ENCODE measurements at regions not wholly inside any gene's neighbourhood (a gene's known extent, or its start where the extent isn't known, plus 50 kb on each side); places are given as distances from the start of the nearest gene placed in this dataset.

- H3K4me2 ChIP-seq (replicated peaks; ENCODE audit: extremely low read depth, low read length, poor library complexity, severe bottlenecking) = no peak overlapping the region
- no peaks in the 10 kb centered on the region for H3K36me3 ChIP-seq (replicated peaks in 1 of 2; ENCODE audit: control insufficient read depth in 1 of 2, insufficient read depth in 2 of 2, low read length in 2 of 2)
- no peak overlapping the region for H3K27ac Mint-ChIP-seq
- H3K27me3 Mint-ChIP-seq (ENCODE audit: low read depth in 3 of 3) = no peaks in the 10 kb centered on the region
- intact Hi-C loops (cut with micrococcal nuclease) = no loop called here
- H3K27ac ChIP-seq (ENCODE audit: low read depth in 1 of 2, low read length in 2 of 2) = no peak overlapping the region
- H3K79me2 ChIP-seq (ENCODE audit: insufficient read depth, low read length) = no peaks in the 10 kb centered on the region
- H3K9ac ChIP-seq (ENCODE audit: insufficient read depth, low read length, poor library complexity, severe bottlenecking) = no peak overlapping the region
- no peak overlapping the region for H3K4me3 ChIP-seq (replicated peaks in 1 of 3; ENCODE audit: low read depth in 2 of 3, low read length in 3 of 3)
- H3K4me1 ChIP-seq (ENCODE audit: control insufficient read depth in 1 of 2, insufficient read depth in 2 of 2, low read length in 2 of 2) = no peaks in the 10 kb centered on the region
- H3K9me3 ChIP-seq (replicated peaks in 1 of 2; ENCODE audit: control insufficient read depth in 1 of 2, insufficient read depth in 1 of 2, low read length in 2 of 2) = peaks cover 11 to 17% of the 10 kb centered on the region in 2 donors
- H3K36me3 Mint-ChIP-seq = no peaks in the 10 kb centered on the region
- H2AFZ ChIP-seq (ENCODE audit: insufficient read depth, low read depth, low read length, poor library complexity, severe bottlenecking) = no peak overlapping the region
- no peaks in the 10 kb centered on the region for H4K20me1 ChIP-seq (ENCODE audit: insufficient read depth, low read length)
- H3K9me3 Mint-ChIP-seq = peaks cover 3 to 15% (median 9%) of the 10 kb centered on the region in 7 donors
- no peak for DNase-seq
- no peaks in the 10 kb centered on the region for H3K27me3 ChIP-seq (ENCODE audit: control insufficient read depth in 2 of 2, insufficient read depth in 2 of 2, low read length in 2 of 2)
- TF ChIP-seq CTCF (IDR thresholded peaks at IDR 0.05) = no peak
- H3K4me3 Mint-ChIP-seq = no peak overlapping the region
- no CpG with 5 or more reads among the region's 2 CpGs for WGBS (ENCODE audit: insufficient coverage)
- no peaks in the 10 kb centered on the region for H3K4me1 Mint-ChIP-seq
Observed at GRCh38 chr3:163877805-163878204, 1200.5 kb downstream of the SI start.

GRCh38 chr3:163863146-163863545 is 1215.2 kb downstream of the SI start:
- Histone ChIP-seq H4K20me1 (ENCODE audit: insufficient read depth, low read length) (no peaks in the 10 kb centered on the region), H3K27me3 (ENCODE audit: control insufficient read depth in 2 of 2, insufficient read depth in 2 of 2, low read length in 2 of 2) (no peaks in the 10 kb centered on the region), H3K79me2 (ENCODE audit: insufficient read depth, low read length) (no peaks in the 10 kb centered on the region), H2AFZ (ENCODE audit: insufficient read depth, low read depth, low read length, poor library complexity, severe bottlenecking) (no peak overlapping the region), H3K36me3 (replicated peaks in 1 of 2; ENCODE audit: control insufficient read depth in 1 of 2, insufficient read depth in 2 of 2, low read length in 2 of 2) (no peaks in the 10 kb centered on the region), H3K9ac (ENCODE audit: insufficient read depth, low read length, poor library complexity, severe bottlenecking) (no peak overlapping the region), H3K4me3 (replicated peaks in 1 of 3; ENCODE audit: low read depth in 2 of 3, low read length in 3 of 3) (no peak overlapping the region), H3K4me2 (replicated peaks; ENCODE audit: extremely low read depth, low read length, poor library complexity, severe bottlenecking) (no peak overlapping the region), H3K9me3 (replicated peaks in 1 of 2; ENCODE audit: control insufficient read depth in 1 of 2, insufficient read depth in 1 of 2, low read length in 2 of 2) (peaks cover 4 to 9% of the 10 kb centered on the region in 2 donors), H3K4me1 (ENCODE audit: control insufficient read depth in 1 of 2, insufficient read depth in 2 of 2, low read length in 2 of 2) (no peaks in the 10 kb centered on the region), H3K27ac (ENCODE audit: low read depth in 1 of 2, low read length in 2 of 2) (no peak overlapping the region)
- no peak overlapping the region for H3K27ac Mint-ChIP-seq
- H3K36me3 Mint-ChIP-seq = no peaks in the 10 kb centered on the region
- H3K9me3 Mint-ChIP-seq = peaks cover 0 to 11% (median 3%) of the 10 kb centered on the region in 7 donors
- H3K27me3 Mint-ChIP-seq (ENCODE audit: low read depth in 3 of 3) = no peaks in the 10 kb centered on the region
- no peak for TF ChIP-seq CTCF (IDR thresholded peaks at IDR 0.05)
- intact Hi-C loops (cut with micrococcal nuclease) = no loop called here
- no peak for DNase-seq
- H3K4me1 Mint-ChIP-seq = no peaks in the 10 kb centered on the region
- no peak overlapping the region for H3K4me3 Mint-ChIP-seq

All from CD14-positive monocyte (primary cell).